ENCODE measurements at regions not wholly inside any gene's neighbourhood (a gene's known extent, or its start where the extent isn't known, plus 50 kb on each side); places are given as distances from the start of the nearest gene placed in this dataset.

- no peak for DNase-seq
These were observed 152.2 kb downstream of the OPN5 start for GRCh38 chr6:47934023-47934422.

GRCh38 chr6:47932575-47932974 is 150.7 kb downstream of the OPN5 start:
- no peak for DNase-seq

- no peak for DNase-seq
These were observed 142.2 kb downstream of the OPN5 start for GRCh38 chr6:47924001-47924400.

GRCh38 chr6:47922391-47922790 is 140.6 kb downstream of the OPN5 start:
- DNase-seq: peak in 53 of 56 donors; percentile 2 to 80 (median 54)

- no peak for DNase-seq
These were observed 138.0 kb downstream of the OPN5 start for GRCh38 chr6:47919875-47920274.

GRCh38 chr6:47917811-47918210 is 136.0 kb downstream of the OPN5 start:
- no peak for DNase-seq

GRCh38 chr6:47917202-47917601 is 135.4 kb downstream of the OPN5 start:
- DNase-seq: no peak

- DNase-seq: no peak
These were observed 133.2 kb downstream of the OPN5 start for GRCh38 chr6:47915017-47915416.

GRCh38 chr6:47908271-47908670 is 126.4 kb downstream of the OPN5 start:
- DNase-seq: no peak

- DNase-seq: no peak
These were observed 123.9 kb downstream of the OPN5 start for GRCh38 chr6:47905717-47906116.

- DNase-seq: no peak
These were observed 115.4 kb downstream of the OPN5 start for GRCh38 chr6:47897247-47897646.

- DNase-seq: peak in 6 of 56 donors; percentile 1 to 21 (median 5)
These were observed 108.6 kb downstream of the OPN5 start for GRCh38 chr6:47890326-47890875.

GRCh38 chr6:47879015-47879414 is 97.2 kb downstream of the OPN5 start:
- no peak for DNase-seq

Data from nucleus accumbens (tissue), 56 donors.